CD4-positive, alpha-beta T cell (primary cell): ENCODE measurements at regions not wholly inside any gene's neighbourhood (a gene's known extent, or its start where the extent isn't known, plus 50 kb on each side); places are given as distances from the start of the nearest gene placed in this dataset.

Experiments
- ATAC-seq: fragments of 200-7000 bp; cut with Tn5 transposase; one replicate; pipeline ENCODE4 v1.10.0; 2022; ENCODE audit warnings: mild to moderate bottlenecking; ENCODE audit not compliant: poor library complexity
- CTCF ChIA-PET: fragments of 350-600 bp; sonication (Branson Sonifier 250); formaldehyde crosslinking; loops from one replicate; lab custom pipeline; 2021; ENCODE audit warnings: antibody characterized with exemption, inconsistent platforms; lab: Charles Lee
- POLR2A ChIA-PET: fragments of 350-600 bp; sonication (Branson Sonifier 250); formaldehyde crosslinking; loops from one replicate; lab custom pipeline; 2021; ENCODE audit warnings: antibody characterized with exemption, inconsistent platforms; lab: Charles Lee
- DNase-seq, 14 experiments: peaks; one replicate each; pipeline ENCODE4 v3.0.0-alpha.2; 2013 to 2020; ENCODE audit warnings: mixed read lengths in 2 of 14
- H3K27ac ChIP-seq, 2 donors: one replicate each; pipeline versions ENCODE4 v1.5.1 to v1.7.0; 2013; ENCODE audit warnings: low read length in 2 of 2, low read depth in 1 of 2, mild to moderate bottlenecking in 1 of 2
- H3K27me3 ChIP-seq, 2 experiments: 1 replicate in 1 of 2; 2 replicates in 1 of 2; pipeline versions ENCODE4 v1.6.1 to v1.7.0; 2013; ENCODE audit warnings: low read length in 2 of 2, control low read depth in 1 of 2, mild to moderate bottlenecking in 1 of 2, moderate library complexity in 1 of 2; ENCODE audit not compliant: insufficient read depth in 2 of 2, control insufficient read depth in 1 of 2
- H3K36me3 ChIP-seq: one replicate; pipeline ENCODE4 v1.6.1; 2013; ENCODE audit warnings: low read length, control low read depth; ENCODE audit not compliant: insufficient read depth
- H3K4me1 ChIP-seq: one replicate; pipeline ENCODE4 v1.6.1; 2013; ENCODE audit warnings: low read length, control low read depth; ENCODE audit not compliant: insufficient read depth
- H3K4me3 ChIP-seq: one replicate; pipeline ENCODE4 v1.5.1; 2013; ENCODE audit warnings: mild to moderate bottlenecking, low read length, moderate library complexity
- H3K9me3 ChIP-seq, 2 experiments: 1 replicate in 1 of 2; 2 replicates in 1 of 2; pipeline versions ENCODE4 v1.6.1 to v1.7.0; 2013; ENCODE audit warnings: low read length in 2 of 2, mild to moderate bottlenecking in 2 of 2, control low read depth in 1 of 2, moderate library complexity in 1 of 2; ENCODE audit not compliant: control insufficient read depth in 1 of 2, insufficient read depth in 1 of 2
- H3K27ac Mint-ChIP-seq: one replicate; pipeline ENCODE4 v1.8.0; 2020; ENCODE audit warnings: mixed read lengths
- H3K27me3 Mint-ChIP-seq: one replicate; pipeline ENCODE4 v1.8.0; 2021; ENCODE audit warnings: mixed read lengths
- H3K36me3 Mint-ChIP-seq: one replicate; pipeline ENCODE4 v1.8.0; 2021; ENCODE audit warnings: low read depth, mixed read lengths
- H3K4me1 Mint-ChIP-seq: one replicate; pipeline ENCODE4 v1.8.0; 2021; ENCODE audit warnings: low read depth, mixed read lengths
- H3K4me3 Mint-ChIP-seq: one replicate; pipeline ENCODE4 v1.8.0; 2020; ENCODE audit warnings: mild to moderate bottlenecking, mixed read lengths
- H3K9me3 Mint-ChIP-seq: one replicate; pipeline ENCODE4 v1.8.0; 2020; ENCODE audit warnings: mixed read lengths
- CTCF ChIP-seq: fragments of 200-600 bp; IDR thresholded peaks from one replicate; pipeline ENCODE4 v1.8.0; 2022; ENCODE audit warnings: antibody characterized with exemption, mild to moderate bottlenecking
- intact Hi-C, 2 experiments: fragments of 100-400 bp; cut with DNase I in 1 of 2; cut with micrococcal nuclease in 1 of 2; formaldehyde crosslinking; loops; one replicate each; pipeline versions ENCODE4 v1.15.1 to v1.9.0; 2023 to 2025; cut with DNase I, micrococcal nuclease

DNA sequence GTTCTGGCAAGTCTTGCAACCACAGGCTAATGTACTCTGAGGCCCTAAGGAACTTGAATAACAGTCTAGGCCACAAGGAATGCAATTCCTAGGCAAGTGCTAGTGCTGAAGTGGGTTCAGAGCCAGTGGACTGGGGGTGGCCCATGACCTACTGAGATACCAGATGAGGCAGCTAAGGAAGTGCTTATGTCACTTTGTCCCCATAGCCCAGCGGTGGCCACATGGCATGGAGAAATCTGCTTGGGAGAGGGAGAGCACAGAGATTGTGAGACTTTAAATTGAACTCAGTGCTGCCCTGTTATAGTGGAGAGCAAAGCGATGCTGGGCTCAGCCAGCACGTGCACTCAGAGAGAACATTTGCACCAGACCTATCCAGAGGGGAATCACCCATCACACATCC is 629.5 kb downstream of the JRKL start:
- DNase-seq, result no peak
- intact Hi-C loops, result no loop called here
- H3K4me1 ChIP-seq, result no peaks in the 10 kb centered on the region
- no peak overlapping the region for H3K27ac Mint-ChIP-seq
- no peaks in the 10 kb centered on the region for H3K4me1 Mint-ChIP-seq
- no peak overlapping the region for H3K27ac ChIP-seq
- H3K27me3 Mint-ChIP-seq, result no peaks in the 10 kb centered on the region
- H3K36me3 Mint-ChIP-seq, result no peaks in the 10 kb centered on the region
- H3K9me3 Mint-ChIP-seq, result peaks cover 3% of the 10 kb centered on the region
- no peak for TF ChIP-seq CTCF
- H3K4me3 Mint-ChIP-seq, result no peak overlapping the region
- H3K4me3 ChIP-seq, result no peak overlapping the region
- ATAC-seq, result no peak
- H3K9me3 ChIP-seq, result peaks cover 0 to 4% of the 10 kb centered on the region in 2 experiments
- H3K36me3 ChIP-seq, result no peaks in the 10 kb centered on the region
- ChIA-PET CTCF (no interaction called here), POLR2A (no interaction called here)
- no peaks in the 10 kb centered on the region for H3K27me3 ChIP-seq

- intact Hi-C loops, result no loop called here
- Histone ChIP-seq H3K27me3 (no peaks in the 10 kb centered on the region), H3K4me1 (no peaks in the 10 kb centered on the region), H3K36me3 (no peaks in the 10 kb centered on the region), H3K9me3 (peaks cover 0 to 4% of the 10 kb centered on the region in 2 experiments), H3K27ac (no peak overlapping the region), H3K4me3 (no peak overlapping the region)
- CTCF ChIA-PET, result no interaction called here
- TF ChIP-seq CTCF, result no peak
- ATAC-seq (no peak), DNase-seq (no peak)
- H3K4me1 Mint-ChIP-seq, result no peaks in the 10 kb centered on the region
- peaks cover 3% of the 10 kb centered on the region for H3K9me3 Mint-ChIP-seq
- H3K4me3 Mint-ChIP-seq, result no peak overlapping the region
- no peaks in the 10 kb centered on the region for H3K27me3 Mint-ChIP-seq
- H3K36me3 Mint-ChIP-seq, result no peaks in the 10 kb centered on the region
- no peak overlapping the region for H3K27ac Mint-ChIP-seq
- POLR2A ChIA-PET, result no interaction called here
These were observed 629.9 kb downstream of the JRKL start for GRCh38 chr11:97019754-97020153.

- Histone ChIP-seq H3K9me3 (peaks cover 0 to 4% of the 10 kb centered on the region in 2 experiments), H3K27me3 (no peaks in the 10 kb centered on the region), H3K4me3 (no peak overlapping the region), H3K4me1 (no peaks in the 10 kb centered on the region), H3K36me3 (no peaks in the 10 kb centered on the region), H3K27ac (no peak overlapping the region)
- intact Hi-C loops, result no loop called here
- ChIA-PET CTCF (no interaction called here), POLR2A (no interaction called here)
- no peak for TF ChIP-seq CTCF
- H3K4me3 Mint-ChIP-seq, result no peak overlapping the region
- DNase-seq, result no peak
- no peaks in the 10 kb centered on the region for H3K27me3 Mint-ChIP-seq
- ATAC-seq, result no peak
- no peaks in the 10 kb centered on the region for H3K36me3 Mint-ChIP-seq
- H3K27ac Mint-ChIP-seq, result no peak overlapping the region
- no peaks in the 10 kb centered on the region for H3K4me1 Mint-ChIP-seq
- H3K9me3 Mint-ChIP-seq, result peaks cover 8% of the 10 kb centered on the region
These were observed 633.1 kb downstream of the JRKL start for GRCh38 chr11:97022955-97023354.
